ENCODE measurements at regions not wholly inside any gene's neighbourhood (a gene's known extent, or its start where the extent isn't known, plus 50 kb on each side); places are given as distances from the start of the nearest gene placed in this dataset.
"Not testable (repeated sequence)": the region's sequence is repeated elsewhere in the genome, so short reads cannot be mapped to it uniquely, and the experiment has no call there.

GRCh38 chr7:145916776-145917175, 199.8 kb upstream of the CNTNAP2 start:
- no peak for DNase-seq

GRCh38 chr7:145915679-145916078, 200.9 kb upstream of the CNTNAP2 start:
- DNase-seq = no peak

GRCh38 chr7:145909991-145910513, 206.5 kb upstream of the CNTNAP2 start:
- no peak for DNase-seq

DNA sequence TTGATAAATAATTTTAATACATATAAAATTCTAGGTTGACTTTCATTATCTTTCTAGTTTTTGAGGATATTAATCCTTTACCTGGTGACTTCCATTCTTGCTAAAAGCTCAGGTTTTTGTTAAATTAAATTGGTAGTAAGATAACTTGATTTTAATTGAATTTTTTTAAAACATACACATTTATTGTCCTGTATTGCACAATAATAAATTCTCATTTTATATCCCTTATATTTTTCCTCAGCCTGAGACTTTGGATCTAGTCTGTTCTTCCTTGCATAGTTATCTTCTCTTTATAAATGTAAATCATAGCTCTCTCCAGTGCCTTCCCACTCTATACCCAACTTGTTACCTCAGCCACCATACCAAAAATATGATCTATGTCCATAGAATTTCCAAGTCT, 212.9 kb upstream of the CNTNAP2 start:
- DNase-seq = no peak

DNA sequence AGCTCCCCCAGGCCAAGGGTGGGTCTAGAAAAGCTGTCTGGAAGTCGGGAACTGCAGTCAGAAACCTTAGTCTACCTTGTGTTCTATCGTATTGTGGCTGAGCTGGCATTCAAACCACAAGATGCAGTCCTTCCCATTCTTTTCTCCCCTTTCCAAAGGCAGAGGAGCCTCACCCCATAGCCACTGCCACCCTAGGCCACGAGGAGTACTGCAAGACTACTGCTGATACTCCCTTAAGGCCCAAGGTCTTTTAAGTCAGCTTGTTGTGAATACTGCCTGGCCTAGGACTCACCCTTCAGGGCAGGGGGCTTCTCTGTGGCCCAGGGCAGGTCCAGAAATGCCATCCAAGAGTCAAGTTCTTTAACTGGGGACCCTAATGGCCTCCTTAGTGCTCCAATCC, 214.5 kb upstream of the CNTNAP2 start:
- no peak for DNase-seq

- no peak for DNase-seq
Measured at GRCh38 chr7:145899938-145900337, 216.7 kb upstream of the CNTNAP2 start.

DNA sequence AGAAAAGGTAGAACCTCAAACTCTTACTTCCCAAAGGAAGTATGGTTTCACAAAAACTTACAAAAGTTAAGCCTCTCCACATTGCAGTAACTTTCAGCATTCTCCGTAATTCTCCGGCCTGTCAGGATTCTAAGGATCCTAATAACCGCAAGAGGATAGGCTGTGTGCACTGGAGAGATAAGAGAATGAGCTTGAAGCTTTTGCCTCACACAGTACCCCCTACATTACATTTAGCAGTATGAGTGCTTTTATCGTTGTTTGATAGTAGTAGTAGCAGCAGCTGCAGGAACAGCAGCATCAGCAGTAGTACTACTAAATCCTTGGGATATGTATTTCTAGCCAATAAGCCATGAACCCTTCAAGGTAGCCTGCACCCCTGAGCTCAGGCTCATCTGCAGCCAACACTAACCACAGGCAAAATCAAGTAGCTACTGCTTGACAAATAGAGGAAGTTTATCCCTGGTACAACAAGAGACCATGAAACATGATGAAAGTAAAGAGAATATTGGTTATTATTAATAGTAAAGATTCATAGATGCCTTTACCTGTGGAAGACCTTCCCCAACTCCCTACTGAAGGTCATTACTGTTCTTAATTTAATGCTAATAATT, 222.6 kb upstream of the CNTNAP2 start:
- no peak for DNase-seq

DNA sequence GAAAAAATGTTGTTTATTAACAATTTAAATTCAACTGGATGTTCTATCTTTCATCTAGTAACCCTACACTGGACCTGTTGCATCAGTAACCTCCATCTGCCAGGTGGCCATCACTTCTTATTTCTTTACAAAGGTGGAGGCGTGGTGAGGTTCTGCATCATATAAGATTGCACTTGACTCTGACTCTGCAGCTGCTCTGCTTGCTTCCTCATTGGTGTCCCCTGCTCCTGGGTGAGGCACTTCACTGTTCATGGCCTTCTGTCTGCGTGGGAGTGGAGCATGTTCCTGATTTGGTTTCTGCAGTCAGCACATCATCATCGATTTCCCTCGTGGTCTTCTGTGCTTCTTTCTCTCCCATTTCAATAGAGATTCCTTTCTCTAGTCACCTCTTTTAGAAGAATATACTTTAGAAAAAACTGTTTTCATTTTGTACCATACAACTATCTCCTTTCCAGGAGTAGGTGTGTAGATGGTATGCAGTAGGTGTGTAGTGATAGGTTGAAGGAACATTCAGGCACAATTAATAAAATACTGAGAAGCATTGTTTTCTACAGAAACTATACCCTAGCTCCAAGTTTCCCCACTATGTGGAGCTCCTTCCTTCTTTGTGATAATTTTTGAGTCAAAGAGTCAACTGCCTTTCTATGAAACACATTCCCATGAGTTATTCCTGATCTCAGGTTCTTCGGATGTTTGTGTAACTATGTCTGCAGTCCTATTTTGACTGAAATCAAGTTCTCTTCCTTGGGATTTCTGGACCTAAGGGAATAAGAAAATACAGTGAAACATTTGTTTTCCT, 231.7 kb upstream of the CNTNAP2 start:
- no peak for DNase-seq

DNA sequence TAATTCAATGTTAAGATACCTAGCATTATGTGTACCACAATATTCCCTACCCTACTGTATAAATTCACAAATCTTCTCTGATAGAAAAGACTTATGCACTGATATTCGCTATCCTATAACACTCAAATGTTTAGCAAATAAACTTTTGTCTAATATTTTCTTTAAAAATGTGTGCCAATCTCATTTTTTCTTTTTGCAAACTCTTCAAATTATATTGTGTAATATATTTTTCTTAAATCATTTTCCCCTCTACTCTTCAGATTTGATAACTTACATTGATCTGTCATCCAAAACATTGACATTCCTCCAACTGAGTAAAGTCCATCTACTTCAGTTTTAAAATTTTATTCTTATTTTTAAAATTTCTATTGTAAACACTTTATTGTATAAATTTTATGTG, 240.2 kb upstream of the CNTNAP2 start:
- DNase-seq = no peak

- DNase-seq = no peak
Measured at GRCh38 chr7:145875267-145875666, 241.3 kb upstream of the CNTNAP2 start.

DNA sequence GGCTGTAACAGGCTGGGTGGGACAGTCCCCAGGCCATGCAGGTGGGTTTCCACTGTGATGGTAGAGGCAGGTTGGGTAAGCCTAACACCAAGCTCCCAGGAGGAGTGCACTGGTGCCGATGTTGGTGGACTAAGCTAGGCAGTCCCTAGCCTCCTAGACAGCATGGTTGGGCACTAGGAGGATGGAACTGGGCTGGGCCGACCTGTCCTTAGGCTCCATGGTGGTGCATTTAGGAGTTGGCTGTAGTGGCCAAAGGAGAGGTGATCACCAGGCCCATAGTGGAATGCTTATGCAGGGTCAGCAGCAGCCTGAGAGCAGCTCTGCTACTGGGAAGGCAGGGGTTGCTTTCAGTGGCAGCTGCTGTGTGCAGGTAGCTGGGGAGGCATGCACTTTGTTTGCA, 247.7 kb upstream of the CNTNAP2 start:
- DNase-seq = no peak

- DNase-seq = no peak
Measured at GRCh38 chr7:145862212-145862611, 254.4 kb upstream of the CNTNAP2 start.

DNA sequence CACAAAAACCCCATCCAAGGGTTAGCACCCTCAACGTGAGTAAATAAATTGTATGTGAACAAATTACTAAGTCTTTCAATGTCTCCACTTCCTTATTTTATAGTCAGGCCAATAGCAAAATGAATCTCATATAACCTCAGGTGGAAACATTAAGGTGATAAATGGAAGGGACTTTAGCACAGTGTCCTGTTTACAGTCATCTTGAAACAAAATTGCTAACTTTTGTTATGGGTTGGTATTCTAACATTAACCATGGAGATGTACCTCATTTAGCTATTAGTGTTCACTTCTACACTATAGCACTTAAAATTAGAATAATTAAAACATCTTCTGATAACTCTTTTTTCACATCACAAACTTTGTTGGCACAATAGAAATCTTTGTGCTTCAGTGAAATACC, 255.8 kb upstream of the CNTNAP2 start:
- no peak for DNase-seq

DNA sequence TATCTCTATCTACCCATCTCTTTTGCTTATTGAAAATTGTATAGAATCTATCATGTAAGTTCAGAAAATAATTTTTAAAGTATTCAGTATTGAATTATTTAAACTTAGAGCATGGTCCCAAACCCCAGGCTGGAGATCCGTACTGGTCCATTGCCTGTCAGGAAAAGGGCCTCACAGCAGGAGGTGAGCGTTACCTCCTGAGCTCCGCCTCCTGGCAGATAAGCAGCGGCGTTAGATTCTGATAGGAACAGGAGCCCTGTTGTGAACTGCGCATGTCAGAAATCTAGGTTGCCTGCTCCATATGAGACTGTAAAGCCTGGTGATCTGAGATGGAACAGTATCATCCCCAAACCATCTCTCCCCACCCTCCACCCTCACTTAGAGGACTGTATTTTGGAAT, 266.0 kb upstream of the CNTNAP2 start:
- no peak for DNase-seq

DNA sequence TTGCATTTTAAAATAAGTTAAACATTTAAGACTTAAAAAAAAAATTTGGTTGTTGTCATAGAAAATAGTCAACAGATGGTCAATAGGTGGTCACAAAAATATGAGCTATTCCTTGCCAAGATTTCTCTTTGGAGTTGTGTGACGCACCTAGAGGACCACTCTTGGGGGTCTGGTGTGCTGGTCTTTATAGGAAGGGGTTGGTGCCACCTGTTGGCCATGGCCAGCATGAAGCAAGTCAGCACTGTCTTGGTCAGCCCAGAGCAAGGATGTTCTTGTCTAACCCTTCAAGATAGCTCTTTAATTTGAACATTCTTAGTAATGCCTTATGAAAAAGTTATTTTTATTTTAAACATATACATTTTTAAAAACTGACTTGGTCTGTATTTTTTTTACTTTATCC, 267.9 kb upstream of the CNTNAP2 start:
- no peak for DNase-seq

- no peak for DNase-seq
Measured at GRCh38 chr7:145845345-145845744, 271.3 kb upstream of the CNTNAP2 start.

DNA sequence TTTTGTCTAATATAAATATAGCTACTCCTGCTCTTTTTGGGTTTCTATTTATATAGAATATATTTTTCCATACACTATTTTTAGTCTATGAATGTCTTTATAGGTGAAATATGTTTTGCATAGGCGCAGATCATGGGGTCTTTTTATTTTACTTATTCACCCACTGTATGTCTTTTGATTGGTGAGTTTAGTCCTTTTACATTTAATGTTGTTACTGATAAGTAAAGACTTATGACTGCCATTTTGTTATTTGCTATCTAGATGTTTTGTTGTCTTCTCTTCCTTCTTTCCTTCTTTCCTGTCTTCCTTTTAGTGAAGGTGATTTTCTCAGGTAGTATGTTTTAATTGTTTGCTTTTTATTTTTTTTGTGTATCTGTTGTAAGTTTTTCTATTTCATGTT, 276.8 kb upstream of the CNTNAP2 start:
- DNase-seq = no peak

GRCh38 chr7:145831616-145832206, 284.9 kb upstream of the CNTNAP2 start:
- no peak for DNase-seq

DNA sequence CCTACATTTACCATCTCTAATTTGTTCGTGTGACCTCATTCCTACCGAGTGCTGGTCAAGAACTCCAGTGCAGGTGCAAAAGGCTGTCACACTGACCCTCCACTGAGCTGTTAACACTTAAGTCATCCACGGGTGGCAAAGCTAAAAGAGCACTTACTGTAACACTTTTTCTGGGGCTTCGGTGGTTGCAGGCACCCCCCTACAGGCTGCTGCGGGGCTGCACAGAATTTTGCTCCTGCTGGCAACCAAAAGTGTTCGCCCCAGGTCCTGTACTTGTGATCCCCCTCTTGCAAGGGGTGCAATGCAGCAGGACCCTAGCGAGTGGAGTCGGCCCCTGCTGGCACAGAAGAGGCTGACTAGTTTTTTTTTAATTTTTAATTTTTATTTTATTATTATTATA, 298.9 kb upstream of the CNTNAP2 start:
- no peak for DNase-seq

DNA sequence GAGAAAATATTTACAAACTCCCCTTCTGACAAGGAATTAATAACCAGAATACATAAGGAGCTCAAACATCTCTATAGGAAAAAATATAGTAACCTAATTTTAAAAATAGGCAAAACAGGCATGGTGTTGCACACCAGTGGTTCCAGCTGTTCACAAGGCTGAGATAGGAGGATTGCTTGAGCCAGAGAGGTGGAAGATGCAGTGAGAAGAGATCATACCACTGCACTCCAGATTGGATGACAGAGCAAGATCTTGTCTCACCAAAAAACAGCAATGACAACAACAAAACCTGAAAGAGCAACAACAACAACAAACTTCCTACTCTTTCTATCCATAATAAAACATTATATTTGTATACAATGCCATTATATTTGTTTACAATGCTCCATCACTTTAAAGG, 304.4 kb upstream of the CNTNAP2 start:
- no peak for DNase-seq

- not testable (repeated sequence) for DNase-seq
Measured at GRCh38 chr7:145805496-145805895, 311.1 kb upstream of the CNTNAP2 start.

DNA sequence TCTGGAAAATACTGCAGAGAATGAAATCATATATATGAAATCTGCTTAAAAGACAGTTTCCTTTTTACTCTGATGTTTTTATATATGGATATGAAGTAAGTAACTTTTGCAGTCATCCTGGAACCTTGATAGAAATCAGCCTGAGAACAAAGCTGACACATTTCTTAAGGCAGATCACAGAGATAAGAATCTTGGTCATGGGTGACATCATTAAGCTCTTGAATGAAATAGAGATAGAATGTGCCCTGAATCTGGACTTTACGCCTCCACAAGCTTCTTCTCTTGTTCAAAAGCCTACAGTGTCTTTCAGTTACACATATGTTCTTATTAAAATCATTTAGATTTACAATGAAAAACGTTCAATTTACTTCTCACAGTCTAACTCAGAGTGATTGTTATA, 319.1 kb upstream of the CNTNAP2 start:
- no peak for DNase-seq

GRCh38 chr7:145795132-145795531, 321.5 kb upstream of the CNTNAP2 start:
- DNase-seq = no peak

Data from T-helper 9 cell (primary cell).